ENCODE measurements at regions not wholly inside any gene's neighbourhood (a gene's known extent, or its start where the extent isn't known, plus 50 kb on each side); places are given as distances from the start of the nearest gene placed in this dataset.

DNA sequence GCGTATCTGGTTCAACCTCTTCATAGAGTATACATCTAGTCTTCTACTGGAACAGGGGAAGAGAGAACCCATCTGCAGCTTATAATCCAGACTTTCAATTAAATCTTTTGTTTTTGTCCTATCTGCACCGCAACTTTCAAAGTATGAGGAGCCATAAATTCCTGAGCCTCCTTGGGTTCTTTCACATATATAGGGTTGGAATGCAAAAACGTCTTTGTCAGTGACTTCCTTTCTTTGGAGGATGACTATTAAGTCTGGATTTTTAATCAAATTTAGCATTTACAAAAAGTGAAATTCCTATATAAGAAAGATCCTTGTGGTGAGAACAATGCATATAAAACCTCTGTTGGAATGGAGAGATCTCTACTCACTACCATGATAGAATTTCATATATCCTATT, 370.8 kb downstream of the TMEM38B start:
- TF ChIP-seq CTCF (conservative IDR thresholded peaks at IDR 0.05; ENCODE audit: low read length): no peak
- TF ChIP-seq EZH2phosphoT487 (IDR thresholded peaks at IDR 0.05; ENCODE audit: borderline replicate concordance, low read depth, low read length): no peak
